Activated naive CD8-positive, alpha-beta T cell treated with anti-CD3 and anti-CD28 coated beads for 36 hours (primary cell): ENCODE measurements at regions not wholly inside any gene's neighbourhood (a gene's known extent, or its start where the extent isn't known, plus 50 kb on each side); places are given as distances from the start of the nearest gene placed in this dataset.

Source experiments
- DNase-seq: peaks from one replicate; pipeline ENCODE4 v3.0.0; 2021
- H3K27ac Mint-ChIP-seq: one replicate; pipeline ENCODE4 v1.8.0; 2022; ENCODE audit warnings: mild to moderate bottlenecking, moderate library complexity, mixed read lengths
- H3K27me3 Mint-ChIP-seq: one replicate; pipeline ENCODE4 v1.8.0; 2022; ENCODE audit warnings: mild to moderate bottlenecking, mixed read lengths
- H3K36me3 Mint-ChIP-seq: one replicate; pipeline ENCODE4 v1.8.0; 2021; ENCODE audit warnings: mild to moderate bottlenecking, mixed read lengths
- H3K4me1 Mint-ChIP-seq: one replicate; pipeline ENCODE4 v1.8.0; 2021; ENCODE audit warnings: mixed read lengths
- H3K4me3 Mint-ChIP-seq: one replicate; pipeline ENCODE4 v1.8.0; 2022; ENCODE audit warnings: mild to moderate bottlenecking, moderate library complexity, mixed read lengths
- H3K9me3 Mint-ChIP-seq: one replicate; pipeline ENCODE4 v1.8.0; 2022; ENCODE audit warnings: mixed read lengths

GRCh38 chr10:100612601-100613595 lies 77.2 kb downstream of the HIF1AN start:
- H3K36me3 Mint-ChIP-seq: no peaks in the 10 kb centered on the region
- no peak for DNase-seq
- H3K27me3 Mint-ChIP-seq: peaks cover 52% of the 10 kb centered on the region
- no peak overlapping the region for H3K4me3 Mint-ChIP-seq
- no peaks in the 10 kb centered on the region for H3K4me1 Mint-ChIP-seq
- no peaks in the 10 kb centered on the region for H3K9me3 Mint-ChIP-seq
- H3K27ac Mint-ChIP-seq: no peak overlapping the region

- DNase-seq: no peak
- Mint-ChIP-seq H3K4me1 (no peaks in the 10 kb centered on the region), H3K9me3 (no peaks in the 10 kb centered on the region), H3K36me3 (no peaks in the 10 kb centered on the region), H3K27ac (no peak overlapping the region), H3K4me3 (no peak overlapping the region), H3K27me3 (peaks cover 51% of the 10 kb centered on the region)
Observed at GRCh38 chr10:100613846-100614245, 78.1 kb downstream of the HIF1AN start.

GRCh38 chr10:100614429-100615095 lies 78.8 kb downstream of the HIF1AN start:
- Mint-ChIP-seq H3K27ac (no peak overlapping the region), H3K9me3 (no peaks in the 10 kb centered on the region), H3K4me1 (no peaks in the 10 kb centered on the region), H3K27me3 (peaks cover 58% of the 10 kb centered on the region), H3K36me3 (no peaks in the 10 kb centered on the region), H3K4me3 (no peak overlapping the region)
- no peak for DNase-seq

GRCh38 chr10:100615241-100615640 lies 79.5 kb downstream of the HIF1AN start:
- no peaks in the 10 kb centered on the region for H3K36me3 Mint-ChIP-seq
- H3K27ac Mint-ChIP-seq: no peak overlapping the region
- no peak for DNase-seq
- no peak overlapping the region for H3K4me3 Mint-ChIP-seq
- H3K27me3 Mint-ChIP-seq: peaks cover 64% of the 10 kb centered on the region
- H3K9me3 Mint-ChIP-seq: no peaks in the 10 kb centered on the region
- no peaks in the 10 kb centered on the region for H3K4me1 Mint-ChIP-seq

- no peak overlapping the region for H3K27ac Mint-ChIP-seq
- H3K9me3 Mint-ChIP-seq: no peaks in the 10 kb centered on the region
- no peak overlapping the region for H3K4me3 Mint-ChIP-seq
- no peaks in the 10 kb centered on the region for H3K4me1 Mint-ChIP-seq
- DNase-seq: no peak
- H3K27me3 Mint-ChIP-seq: peaks cover 64% of the 10 kb centered on the region
- H3K36me3 Mint-ChIP-seq: no peaks in the 10 kb centered on the region
Observed at GRCh38 chr10:100615908-100616307, 80.2 kb downstream of the HIF1AN start.

GRCh38 chr10:100618091-100618615 lies 82.4 kb downstream of the HIF1AN start:
- H3K4me3 Mint-ChIP-seq: no peak overlapping the region
- no peak for DNase-seq
- H3K27me3 Mint-ChIP-seq: peaks cover 62% of the 10 kb centered on the region
- no peak overlapping the region for H3K27ac Mint-ChIP-seq
- no peaks in the 10 kb centered on the region for H3K36me3 Mint-ChIP-seq
- H3K4me1 Mint-ChIP-seq: no peaks in the 10 kb centered on the region
- no peaks in the 10 kb centered on the region for H3K9me3 Mint-ChIP-seq

- DNase-seq: no peak
- peaks cover 62% of the 10 kb centered on the region for H3K27me3 Mint-ChIP-seq
- no peak overlapping the region for H3K27ac Mint-ChIP-seq
- H3K9me3 Mint-ChIP-seq: no peaks in the 10 kb centered on the region
- H3K4me1 Mint-ChIP-seq: no peaks in the 10 kb centered on the region
- no peaks in the 10 kb centered on the region for H3K36me3 Mint-ChIP-seq
- no peak overlapping the region for H3K4me3 Mint-ChIP-seq
Observed at GRCh38 chr10:100618632-100619255, 83.0 kb downstream of the HIF1AN start.

- Mint-ChIP-seq H3K36me3 (no peaks in the 10 kb centered on the region), H3K4me3 (no peak overlapping the region), H3K27me3 (peaks cover 69% of the 10 kb centered on the region), H3K9me3 (no peaks in the 10 kb centered on the region), H3K4me1 (no peaks in the 10 kb centered on the region), H3K27ac (no peak overlapping the region)
- DNase-seq: no peak
Observed at GRCh38 chr10:100620087-100620835, 84.5 kb downstream of the HIF1AN start.

- peaks cover 76% of the 10 kb centered on the region for H3K27me3 Mint-ChIP-seq
- H3K4me1 Mint-ChIP-seq: no peaks in the 10 kb centered on the region
- no peaks in the 10 kb centered on the region for H3K36me3 Mint-ChIP-seq
- DNase-seq: peak; percentile 39
- H3K9me3 Mint-ChIP-seq: no peaks in the 10 kb centered on the region
- peak overlapping the region; percentile 50 for H3K4me3 Mint-ChIP-seq
- no peak overlapping the region for H3K27ac Mint-ChIP-seq
Observed at GRCh38 chr10:100621360-100622205, 85.8 kb downstream of the HIF1AN start.

GRCh38 chr10:100622946-100623345 lies 87.2 kb downstream of the HIF1AN start:
- no peak for DNase-seq
- H3K4me3 Mint-ChIP-seq: no peak overlapping the region
- no peak overlapping the region for H3K27ac Mint-ChIP-seq
- H3K36me3 Mint-ChIP-seq: no peaks in the 10 kb centered on the region
- no peaks in the 10 kb centered on the region for H3K9me3 Mint-ChIP-seq
- H3K27me3 Mint-ChIP-seq: peaks cover 75% of the 10 kb centered on the region
- H3K4me1 Mint-ChIP-seq: no peaks in the 10 kb centered on the region

- Mint-ChIP-seq H3K4me1 (no peaks in the 10 kb centered on the region), H3K27ac (no peak overlapping the region), H3K27me3 (peaks cover 78% of the 10 kb centered on the region), H3K4me3 (no peak overlapping the region), H3K9me3 (no peaks in the 10 kb centered on the region), H3K36me3 (no peaks in the 10 kb centered on the region)
- no peak for DNase-seq
Observed at GRCh38 chr10:100623521-100624230, 87.9 kb downstream of the HIF1AN start.

- Mint-ChIP-seq H3K4me1 (no peaks in the 10 kb centered on the region), H3K9me3 (no peaks in the 10 kb centered on the region), H3K4me3 (no peak overlapping the region), H3K27me3 (peaks cover 72% of the 10 kb centered on the region), H3K36me3 (no peaks in the 10 kb centered on the region), H3K27ac (no peak overlapping the region)
- DNase-seq: no peak
Observed at GRCh38 chr10:100624298-100624697, 88.6 kb downstream of the HIF1AN start.

- Mint-ChIP-seq H3K9me3 (no peaks in the 10 kb centered on the region), H3K4me3 (no peak overlapping the region), H3K36me3 (no peaks in the 10 kb centered on the region), H3K27ac (no peak overlapping the region), H3K4me1 (no peaks in the 10 kb centered on the region), H3K27me3 (peaks cover 60% of the 10 kb centered on the region)
- no peak for DNase-seq
Observed at GRCh38 chr10:100625816-100626215, 90.1 kb downstream of the HIF1AN start.
